B cell (primary cell): ENCODE measurements at regions not wholly inside any gene's neighbourhood (a gene's known extent, or its start where the extent isn't known, plus 50 kb on each side); places are given as distances from the start of the nearest gene placed in this dataset.

Experiments used
- ATAC-seq: fragments of 200-7000 bp; cut with Tn5 transposase; one replicate; pipeline ENCODE4 v1.10.0; 2021; ENCODE audit warnings: low read depth, mild to moderate bottlenecking, moderate number of reproducible peaks, moderate library complexity
- CTCF ChIA-PET: fragments of 350-600 bp; sonication (Branson Sonifier 250); formaldehyde crosslinking; loops from one replicate; lab custom pipeline; 2021; ENCODE audit warnings: antibody characterized with exemption, inconsistent platforms; lab: Charles Lee
- POLR2A ChIA-PET: fragments of 350-600 bp; sonication (Branson Sonifier 250); formaldehyde crosslinking; loops from one replicate; lab custom pipeline; 2021; ENCODE audit warnings: antibody characterized with exemption; lab: Charles Lee
- DNase-seq: peaks from one replicate; pipeline ENCODE4 v3.0.0; 2013
- H2AFZ ChIP-seq: 2 replicates; pipeline ENCODE4 v1.6.1; 2012; ENCODE audit warnings: mild to moderate bottlenecking, low read depth, low read length; ENCODE audit not compliant: insufficient read depth, poor library complexity, severe bottlenecking
- H3K27ac ChIP-seq, 2 donors: 1 replicate in 1 of 2; 2 replicates in 1 of 2; pipeline ENCODE4 v1.5.1; 2012 to 2013; ENCODE audit warnings: low read length in 2 of 2, mild to moderate bottlenecking in 2 of 2, moderate library complexity in 1 of 2
- H3K27me3 ChIP-seq, 4 experiments: fragments of 200-600 bp in 1 of 4; sonication (generic) in 1 of 4; replicated peaks in 1 of 4; 1 replicate in 2 of 4; 2 replicates in 2 of 4; pipeline versions ENCODE4 v1.6.1 to v1.7.0; 2013 to 2016; ENCODE audit warnings: low read length in 3 of 4, mild to moderate bottlenecking in 2 of 4, mixed read lengths in 1 of 4, moderate library complexity in 1 of 4; ENCODE audit not compliant: insufficient read depth in 4 of 4, control insufficient read depth in 3 of 4; ENCODE audit errors: control extremely low read depth in 1 of 4
- H3K36me3 ChIP-seq, 2 experiments: replicated peaks in 1 of 2; 1 replicate in 1 of 2; 2 replicates in 1 of 2; pipeline versions ENCODE4 v1.6.1 to v1.7.1; 2013; ENCODE audit warnings: low read length in 1 of 2; ENCODE audit not compliant: insufficient read depth in 2 of 2, control insufficient read depth in 1 of 2; ENCODE audit errors: control extremely low read depth in 1 of 2, extremely low read depth in 1 of 2
- H3K4me1 ChIP-seq, 2 donors: fragments of 200-600 bp in 1 of 2; sonication (generic) in 1 of 2; 1 replicate in 1 of 2; 2 replicates in 1 of 2; pipeline versions ENCODE4 v1.5.1 to v1.6.1; 2013 to 2017; ENCODE audit warnings: low read length in 2 of 2; ENCODE audit not compliant: control insufficient read depth in 2 of 2, insufficient read depth in 2 of 2
- H3K4me2 ChIP-seq: replicated peaks from 2 replicates; pipeline ENCODE3; 2012; ENCODE audit warnings: mild to moderate bottlenecking, low read depth, low read length; ENCODE audit not compliant: poor library complexity, severe bottlenecking
- H3K4me3 ChIP-seq, 5 experiments: fragments of 200-600 bp in 1 of 5; sonication (generic) in 1 of 5; 1 replicate in 3 of 5; 2 replicates in 2 of 5; pipeline versions ENCODE4 v1.5.1 to v1.7.0; 2011 to 2016; ENCODE audit warnings: low read length in 4 of 5, mild to moderate bottlenecking in 4 of 5, low read depth in 2 of 5, control low read depth in 1 of 5, moderate library complexity in 1 of 5; ENCODE audit not compliant: insufficient read depth in 1 of 5; ENCODE audit errors: control extremely low read depth in 1 of 5, extremely low read depth in 1 of 5
- H3K79me2 ChIP-seq: fragments of 200-600 bp; sonication (generic); one replicate; pipeline ENCODE4 v1.6.0; 2016; ENCODE audit warnings: low read length; ENCODE audit not compliant: control insufficient read depth, insufficient read depth
- H3K9ac ChIP-seq: fragments of 200-600 bp; sonication (generic); 2 replicates; pipeline ENCODE4 v1.6.1; 2017; ENCODE audit warnings: mild to moderate bottlenecking, low read length, moderate library complexity
- H3K9me3 ChIP-seq, 3 donors: one replicate each; pipeline versions ENCODE4 v1.6.1 to v1.7.1; 2013; ENCODE audit warnings: low read length in 2 of 3; ENCODE audit not compliant: control insufficient read depth in 2 of 3, insufficient read depth in 1 of 3; ENCODE audit errors: control extremely low read depth in 1 of 3
- H4K20me1 ChIP-seq: 2 replicates; pipeline ENCODE4 v1.6.0; 2012; ENCODE audit warnings: mild to moderate bottlenecking, low read length; ENCODE audit not compliant: insufficient read depth, control insufficient read depth, poor library complexity, severe bottlenecking
- H3K27ac Mint-ChIP-seq: one replicate; pipeline ENCODE4 v1.8.0; 2021; ENCODE audit warnings: mixed read lengths
- H3K27me3 Mint-ChIP-seq: one replicate; pipeline ENCODE4 v1.8.0; 2021; ENCODE audit warnings: mixed read lengths
- H3K4me1 Mint-ChIP-seq: one replicate; pipeline ENCODE4 v1.8.0; 2021; ENCODE audit warnings: mixed read lengths
- H3K4me3 Mint-ChIP-seq: one replicate; pipeline ENCODE4 v1.8.0; 2021; ENCODE audit warnings: mixed read lengths
- H3K9me3 Mint-ChIP-seq: one replicate; pipeline ENCODE4 v1.8.0; 2022; ENCODE audit warnings: mixed read lengths; ENCODE audit not compliant: insufficient read depth
- CTCF ChIP-seq: fragments of 200-600 bp; IDR thresholded peaks from one replicate; pipeline ENCODE4 v1.8.0; 2022; ENCODE audit warnings: antibody characterized with exemption, mild to moderate bottlenecking
- EZH2 ChIP-seq: IDR thresholded peaks from 2 replicates; pipeline ENCODE4 v1.6.1; 2012; ENCODE audit warnings: borderline replicate concordance, low read depth, mild to moderate bottlenecking, moderate library complexity, low read length; ENCODE audit not compliant: insufficient read depth, poor library complexity, severe bottlenecking
- WGBS: methylation state at CpG from one replicate; pipeline ENCODE4 v1.1.5; 2013; ENCODE audit warnings: missing lambda C conversion rate; ENCODE audit not compliant: insufficient coverage; 5-methylcytosine and 5-hydroxymethylcytosine counted together
- intact Hi-C: fragments of 100-400 bp; cut with micrococcal nuclease; formaldehyde crosslinking; loops from one replicate; pipeline ENCODE4 v1.10.0; 2022

- WGBS = 92% methylated on average over 2 of the region's 3 CpGs
- ChIA-PET CTCF (no interaction called here), POLR2A (no interaction called here)
Measured at GRCh38 chr2:185644828-185645227, 93.8 kb upstream of the FSIP2 start.

GRCh38 chr2:185645529-185645928 is 93.1 kb upstream of the FSIP2 start:
- H3K9me3 ChIP-seq = peaks cover 0 to 1% (median 0%) of the 10 kb centered on the region in 3 donors
- no peak overlapping the region for H3K4me3 Mint-ChIP-seq
- H3K4me2 ChIP-seq = no peak overlapping the region
- H3K4me1 ChIP-seq = no peaks in the 10 kb centered on the region
- no peak overlapping the region for H3K9ac ChIP-seq
- DNase-seq = no peak
- H3K79me2 ChIP-seq = no peaks in the 10 kb centered on the region
- no CpG with 5 or more reads among the region's 1 CpG for WGBS
- no peaks in the 10 kb centered on the region for H3K36me3 ChIP-seq
- CTCF ChIA-PET = no interaction called here
- intact Hi-C loops = no loop called here
- no peaks in the 10 kb centered on the region for H3K9me3 Mint-ChIP-seq
- no peak overlapping the region for H2AFZ ChIP-seq
- H3K27me3 Mint-ChIP-seq = no peaks in the 10 kb centered on the region
- H4K20me1 ChIP-seq = no peaks in the 10 kb centered on the region
- H3K27ac ChIP-seq = no peak overlapping the region
- no peak for TF ChIP-seq CTCF
- no peak for TF ChIP-seq EZH2
- POLR2A ChIA-PET = no interaction called here
- no peak overlapping the region for H3K27ac Mint-ChIP-seq
- H3K4me1 Mint-ChIP-seq = no peaks in the 10 kb centered on the region
- ATAC-seq = no peak
- no peak overlapping the region for H3K4me3 ChIP-seq
- H3K27me3 ChIP-seq = no peaks in the 10 kb centered on the region

More at GRCh38 chr2:185644828-185645227, 93.8 kb upstream of the FSIP2 start:
- no peak overlapping the region for H3K4me3 ChIP-seq
- intact Hi-C loops = no loop called here
- no peaks in the 10 kb centered on the region for H3K4me1 ChIP-seq
- H3K27ac Mint-ChIP-seq = no peak overlapping the region
- H3K9me3 Mint-ChIP-seq = no peaks in the 10 kb centered on the region
- no peak overlapping the region for H3K4me3 Mint-ChIP-seq
- no peak for ATAC-seq
- H3K27me3 Mint-ChIP-seq = no peaks in the 10 kb centered on the region
- no peaks in the 10 kb centered on the region for H3K79me2 ChIP-seq
- no peaks in the 10 kb centered on the region for H4K20me1 ChIP-seq
- H3K27ac ChIP-seq = no peak overlapping the region
- no peaks in the 10 kb centered on the region for H3K36me3 ChIP-seq
- no peaks in the 10 kb centered on the region for H3K4me1 Mint-ChIP-seq
- no peak for DNase-seq
- H3K9me3 ChIP-seq = peaks cover 0 to 1% (median 0%) of the 10 kb centered on the region in 3 donors
- no peaks in the 10 kb centered on the region for H3K27me3 ChIP-seq
- no peak overlapping the region for H3K9ac ChIP-seq
- no peak overlapping the region for H3K4me2 ChIP-seq
- TF ChIP-seq CTCF = no peak
- H2AFZ ChIP-seq = no peak overlapping the region
